ENCODE measurements at regions not wholly inside any gene's neighbourhood (a gene's known extent, or its start where the extent isn't known, plus 50 kb on each side); places are given as distances from the start of the nearest gene placed in this dataset.

- TF ChIP-seq CTCF (IDR thresholded peaks at IDR 0.05; ENCODE audit: poor library complexity, severe bottlenecking) (no peak), POLR2AphosphoS5 (IDR thresholded peaks at IDR 0.05) (no peak), EP300 (conservative IDR thresholded peaks at IDR 0.05; ENCODE audit: poor library complexity, severe bottlenecking) (no peak), RAD21 (conservative IDR thresholded peaks at IDR 0.05) (no peak), EZH2 (IDR thresholded peaks at IDR 0.05; ENCODE audit: borderline replicate concordance, insufficient read depth, low read length, poor library complexity, severe bottlenecking) (no peak)
Observed at GRCh38 chr14:59125156-59125555, 63.3 kb upstream of the DAAM1 start.
